ENCODE measurements at regions not wholly inside any gene's neighbourhood (a gene's known extent, or its start where the extent isn't known, plus 50 kb on each side); places are given as distances from the start of the nearest gene placed in this dataset.

- Histone ChIP-seq H3K9me3 (ENCODE audit: control insufficient read depth, insufficient read depth, low read length) (no peaks in the 10 kb centered on the region), H3K27me3 (ENCODE audit: control insufficient read depth, low read length) (no peaks in the 10 kb centered on the region), H3K4me3 (ENCODE audit: low read length) (no peak overlapping the region), H3K27ac (ENCODE audit: low read depth, low read length) (no peak overlapping the region), H3F3A (ENCODE audit: control insufficient read depth, insufficient read depth) (no peaks in the 10 kb centered on the region), H3K36me3 (ENCODE audit: control insufficient read depth, low read length) (no peaks in the 10 kb centered on the region), H3K4me2 (ENCODE audit: low read length) (no peak overlapping the region), H3K79me2 (ENCODE audit: control insufficient read depth, low read length) (no peaks in the 10 kb centered on the region), H3K4me1 (ENCODE audit: control insufficient read depth, low read length) (no peaks in the 10 kb centered on the region), H3K9me2 (replicated peaks; ENCODE audit: control insufficient read depth, low read length) (no peaks in the 10 kb centered on the region), H4K20me1 (ENCODE audit: control insufficient read depth, insufficient read depth, low read depth, low read length) (no peaks in the 10 kb centered on the region)
- no peak for TF ChIP-seq EZH2phosphoT487 (IDR thresholded peaks at IDR 0.05; ENCODE audit: borderline replicate concordance, low read length)
- TF ChIP-seq CTCF (IDR thresholded peaks at IDR 0.05; ENCODE audit: low read depth, low read length, poor library complexity, severe bottlenecking): no peak
These were observed 104.2 kb downstream of the TFAP2B start for GRCh38 chr6:50922579-50923525.

- H3K27ac ChIP-seq (ENCODE audit: low read depth, low read length): no peak overlapping the region
- no peaks in the 10 kb centered on the region for H3K79me2 ChIP-seq (ENCODE audit: control insufficient read depth, low read length)
- no peaks in the 10 kb centered on the region for H3K9me2 ChIP-seq (replicated peaks; ENCODE audit: control insufficient read depth, low read length)
- TF ChIP-seq EZH2phosphoT487 (IDR thresholded peaks at IDR 0.05; ENCODE audit: borderline replicate concordance, low read length): no peak
- TF ChIP-seq CTCF (IDR thresholded peaks at IDR 0.05; ENCODE audit: low read depth, low read length, poor library complexity, severe bottlenecking): no peak
- H3K27me3 ChIP-seq (ENCODE audit: control insufficient read depth, low read length): no peaks in the 10 kb centered on the region
- H4K20me1 ChIP-seq (ENCODE audit: control insufficient read depth, insufficient read depth, low read depth, low read length): no peaks in the 10 kb centered on the region
- H3K4me3 ChIP-seq (ENCODE audit: low read length): no peak overlapping the region
- H3K4me1 ChIP-seq (ENCODE audit: control insufficient read depth, low read length): no peaks in the 10 kb centered on the region
- no peaks in the 10 kb centered on the region for H3F3A ChIP-seq (ENCODE audit: control insufficient read depth, insufficient read depth)
- H3K4me2 ChIP-seq (ENCODE audit: low read length): no peak overlapping the region
- H3K36me3 ChIP-seq (ENCODE audit: control insufficient read depth, low read length): no peaks in the 10 kb centered on the region
- H3K9me3 ChIP-seq (ENCODE audit: control insufficient read depth, insufficient read depth, low read length): no peaks in the 10 kb centered on the region
These were observed 106.1 kb downstream of the TFAP2B start for GRCh38 chr6:50924758-50925157.

GRCh38 chr6:50925548-50925947 is 106.9 kb downstream of the TFAP2B start:
- Histone ChIP-seq H3K4me2 (ENCODE audit: low read length) (no peak overlapping the region), H3K4me3 (ENCODE audit: low read length) (no peak overlapping the region), H3K4me1 (ENCODE audit: control insufficient read depth, low read length) (no peaks in the 10 kb centered on the region), H3K36me3 (ENCODE audit: control insufficient read depth, low read length) (no peaks in the 10 kb centered on the region), H3K27ac (ENCODE audit: low read depth, low read length) (no peak overlapping the region), H4K20me1 (ENCODE audit: control insufficient read depth, insufficient read depth, low read depth, low read length) (no peaks in the 10 kb centered on the region), H3K9me3 (ENCODE audit: control insufficient read depth, insufficient read depth, low read length) (no peaks in the 10 kb centered on the region), H3K27me3 (ENCODE audit: control insufficient read depth, low read length) (no peaks in the 10 kb centered on the region), H3F3A (ENCODE audit: control insufficient read depth, insufficient read depth) (no peaks in the 10 kb centered on the region), H3K79me2 (ENCODE audit: control insufficient read depth, low read length) (no peaks in the 10 kb centered on the region), H3K9me2 (replicated peaks; ENCODE audit: control insufficient read depth, low read length) (no peaks in the 10 kb centered on the region)
- no peak for TF ChIP-seq EZH2phosphoT487 (IDR thresholded peaks at IDR 0.05; ENCODE audit: borderline replicate concordance, low read length)
- no peak for TF ChIP-seq CTCF (IDR thresholded peaks at IDR 0.05; ENCODE audit: low read depth, low read length, poor library complexity, severe bottlenecking)
